HepG2 (cell line): ENCODE measurements at regions not wholly inside any gene's neighbourhood (a gene's known extent, or its start where the extent isn't known, plus 50 kb on each side); places are given as distances from the start of the nearest gene placed in this dataset.

Experiments
- ZNF160 ChIP-seq: sonication (generic); formaldehyde crosslinking; IDR thresholded peaks from 2 replicates; pipeline ENCODE4 v1.8.0; 2022; ENCODE audit warnings: mild to moderate bottlenecking, inconsistent platforms, missing genetic modification reagents
- ZNF747 ChIP-seq: sonication (generic); formaldehyde crosslinking; IDR thresholded peaks from 2 replicates; pipeline ENCODE4 v1.8.1; 2023; ENCODE audit warnings: missing genetic modification reagents, mild to moderate bottlenecking, borderline replicate concordance

DNA sequence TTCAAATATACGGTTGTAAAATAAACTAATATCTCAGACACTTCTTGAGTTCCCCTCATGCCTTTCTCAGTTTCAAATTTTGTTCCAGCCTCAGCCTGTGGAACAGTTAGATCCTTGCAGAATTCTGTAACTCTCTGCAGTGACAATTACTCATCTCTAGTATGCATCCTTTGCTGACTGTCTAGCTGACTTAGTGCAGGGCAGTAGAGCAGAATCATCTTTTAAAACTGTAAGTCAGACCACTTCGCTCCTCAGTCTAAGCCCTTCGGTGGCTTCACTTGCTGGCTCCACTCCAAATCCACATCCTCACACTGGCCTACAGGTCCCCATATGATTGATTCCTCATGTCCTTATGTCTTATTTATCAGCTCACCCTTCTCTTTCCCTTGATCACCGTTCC is 164.1 kb upstream of the ZSWIM2 start:
- TF ChIP-seq ZNF160 (no peak), ZNF747 (CRISPR knock-in tag) (no peak)
